GM19035 (cell line): ENCODE measurements at regions not wholly inside any gene's neighbourhood (a gene's known extent, or its start where the extent isn't known, plus 50 kb on each side); places are given as distances from the start of the nearest gene placed in this dataset.

Source experiments
- ATAC-seq: cut with Tn5 transposase; IDR thresholded peaks from one replicate; pipeline ENCODE4 v1.9.1; 2021; ENCODE audit not compliant: unreplicated experiment

GRCh38 chr2:128523457-128523856 is 204.8 kb upstream of the HS6ST1 start:
- no peak for ATAC-seq

- no peak for ATAC-seq
Observed at GRCh38 chr2:128524183-128524582, 205.5 kb upstream of the HS6ST1 start.

- no peak for ATAC-seq
Observed at GRCh38 chr2:128525653-128526052, 207.0 kb upstream of the HS6ST1 start.

- no peak for ATAC-seq
Observed at GRCh38 chr2:128526455-128526976, 207.8 kb upstream of the HS6ST1 start.

- no peak for ATAC-seq
Observed at GRCh38 chr2:128528133-128528532, 209.5 kb upstream of the HS6ST1 start.

GRCh38 chr2:128530025-128530573 is 211.4 kb upstream of the HS6ST1 start:
- ATAC-seq: no peak

GRCh38 chr2:128531856-128532255 is 213.2 kb upstream of the HS6ST1 start:
- no peak for ATAC-seq

GRCh38 chr2:128533101-128533500 is 214.4 kb upstream of the HS6ST1 start:
- no peak for ATAC-seq

- ATAC-seq: no peak
Observed at GRCh38 chr2:128534688-128535392, 216.2 kb upstream of the HS6ST1 start.

- ATAC-seq: no peak
Observed at GRCh38 chr2:128535953-128536352, 217.3 kb upstream of the HS6ST1 start.

GRCh38 chr2:128536925-128537620 is 218.4 kb upstream of the HS6ST1 start:
- no peak for ATAC-seq

- ATAC-seq: no peak
Observed at GRCh38 chr2:128537646-128538045, 219.0 kb upstream of the HS6ST1 start.

- ATAC-seq: no peak
Observed at GRCh38 chr2:128538396-128538795, 219.7 kb upstream of the HS6ST1 start.

- no peak for ATAC-seq
Observed at GRCh38 chr2:128540670-128541069, 222.0 kb upstream of the HS6ST1 start.

GRCh38 chr2:128541448-128541847 is 222.8 kb upstream of the HS6ST1 start:
- ATAC-seq: no peak

GRCh38 chr2:128543036-128543435 is 224.4 kb upstream of the HS6ST1 start:
- ATAC-seq: no peak

- no peak for ATAC-seq
Observed at GRCh38 chr2:128543646-128544045, 225.0 kb upstream of the HS6ST1 start.

- ATAC-seq: no peak
Observed at GRCh38 chr2:128544321-128545037, 225.8 kb upstream of the HS6ST1 start.

GRCh38 chr2:128545085-128545484 is 226.4 kb upstream of the HS6ST1 start:
- ATAC-seq: no peak

GRCh38 chr2:128545829-128546228 is 227.2 kb upstream of the HS6ST1 start:
- ATAC-seq: no peak

- ATAC-seq: no peak
Observed at GRCh38 chr2:128547667-128548066, 229.0 kb upstream of the HS6ST1 start.
